Activated B cell treated with CpG ODN at 0.5 μM for 24 hours (primary cell): ENCODE measurements at regions not wholly inside any gene's neighbourhood (a gene's known extent, or its start where the extent isn't known, plus 50 kb on each side); places are given as distances from the start of the nearest gene placed in this dataset.

Experiments used
- ATAC-seq: fragments of 200-7000 bp; cut with Tn5 transposase; one replicate; pipeline ENCODE4 v1.10.0; 2021; ENCODE audit warnings: low read depth, mild to moderate bottlenecking, moderate library complexity
- CTCF ChIA-PET: fragments of 350-600 bp; sonication (Branson Sonifier 250); formaldehyde crosslinking; loops from one replicate; lab custom pipeline; 2021; ENCODE audit warnings: antibody characterized with exemption; lab: Charles Lee
- POLR2A ChIA-PET: fragments of 350-600 bp; sonication (Branson Sonifier 250); formaldehyde crosslinking; loops from one replicate; lab custom pipeline; 2021; ENCODE audit warnings: antibody characterized with exemption; lab: Charles Lee
- DNase-seq: peaks from one replicate; pipeline ENCODE4 v3.0.0; 2022
- H3K27ac Mint-ChIP-seq: one replicate; pipeline ENCODE4 v1.8.0; 2020; ENCODE audit warnings: mixed read lengths
- H3K27me3 Mint-ChIP-seq: one replicate; pipeline ENCODE4 v1.8.0; 2021; ENCODE audit warnings: mixed read lengths
- H3K36me3 Mint-ChIP-seq: one replicate; pipeline ENCODE4 v1.8.0; 2021; ENCODE audit warnings: low read depth, mixed read lengths
- H3K4me1 Mint-ChIP-seq: one replicate; pipeline ENCODE4 v1.8.0; 2021; ENCODE audit warnings: mixed read lengths
- H3K4me3 Mint-ChIP-seq: one replicate; pipeline ENCODE4 v1.8.0; 2020; ENCODE audit warnings: mild to moderate bottlenecking, mixed read lengths
- H3K9me3 Mint-ChIP-seq: one replicate; pipeline ENCODE4 v1.8.0; 2020; ENCODE audit warnings: mixed read lengths
- intact Hi-C: fragments of 100-400 bp; cut with micrococcal nuclease; formaldehyde crosslinking; loops from one replicate; pipeline ENCODE4 v1.15.1; 2024
- TF ChIP-seq, protein P1 (sequence below): fragments of 200-600 bp; IDR thresholded peaks from one replicate; pipeline ENCODE4 v1.8.0; 2022; ENCODE audit warnings: antibody characterized with exemption, mild to moderate bottlenecking

DNA sequence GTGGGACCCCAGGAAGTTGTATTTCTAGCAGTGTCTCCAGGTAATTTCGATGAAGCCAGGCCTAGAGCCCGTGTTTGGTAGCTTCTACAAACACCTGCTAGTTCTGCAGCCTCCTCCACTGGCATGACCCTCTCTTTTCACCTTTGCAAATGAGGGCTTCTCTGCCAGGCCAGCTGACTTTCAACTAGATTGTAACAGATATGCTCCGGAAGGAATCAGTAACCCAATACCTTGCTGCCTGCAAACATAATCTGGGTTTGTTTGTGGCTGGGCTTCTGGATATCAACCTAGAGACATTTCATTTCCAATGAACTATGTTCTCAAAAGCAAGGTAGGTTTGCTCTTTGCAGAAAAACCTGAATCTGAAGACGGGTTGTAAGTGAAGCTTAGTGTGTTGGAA is 354.8 kb downstream of the DMRT2 start:
- TF ChIP-seq, protein P1, sequence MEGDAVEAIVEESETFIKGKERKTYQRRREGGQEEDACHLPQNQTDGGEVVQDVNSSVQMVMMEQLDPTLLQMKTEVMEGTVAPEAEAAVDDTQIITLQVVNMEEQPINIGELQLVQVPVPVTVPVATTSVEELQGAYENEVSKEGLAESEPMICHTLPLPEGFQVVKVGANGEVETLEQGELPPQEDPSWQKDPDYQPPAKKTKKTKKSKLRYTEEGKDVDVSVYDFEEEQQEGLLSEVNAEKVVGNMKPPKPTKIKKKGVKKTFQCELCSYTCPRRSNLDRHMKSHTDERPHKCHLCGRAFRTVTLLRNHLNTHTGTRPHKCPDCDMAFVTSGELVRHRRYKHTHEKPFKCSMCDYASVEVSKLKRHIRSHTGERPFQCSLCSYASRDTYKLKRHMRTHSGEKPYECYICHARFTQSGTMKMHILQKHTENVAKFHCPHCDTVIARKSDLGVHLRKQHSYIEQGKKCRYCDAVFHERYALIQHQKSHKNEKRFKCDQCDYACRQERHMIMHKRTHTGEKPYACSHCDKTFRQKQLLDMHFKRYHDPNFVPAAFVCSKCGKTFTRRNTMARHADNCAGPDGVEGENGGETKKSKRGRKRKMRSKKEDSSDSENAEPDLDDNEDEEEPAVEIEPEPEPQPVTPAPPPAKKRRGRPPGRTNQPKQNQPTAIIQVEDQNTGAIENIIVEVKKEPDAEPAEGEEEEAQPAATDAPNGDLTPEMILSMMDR, result no peak
- no peak for ATAC-seq

DNA sequence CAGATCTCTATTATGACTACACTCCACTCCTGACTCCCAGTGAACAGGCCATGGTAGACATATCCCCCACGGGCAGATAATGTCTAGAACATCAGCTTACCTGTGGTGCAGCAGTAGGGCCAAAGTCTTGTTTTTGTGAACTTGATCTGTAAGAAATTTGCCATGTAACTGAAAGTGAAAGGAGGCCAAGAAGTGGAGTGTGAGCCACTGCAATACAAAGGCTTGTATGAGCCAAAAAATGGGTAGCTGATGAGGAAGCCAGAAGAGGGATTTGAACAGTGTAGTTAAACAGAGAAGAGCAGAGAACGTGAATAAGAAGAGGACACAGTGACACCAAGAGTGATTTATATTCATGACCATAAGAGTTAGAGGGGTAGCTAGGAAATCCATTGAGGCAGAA is 361.7 kb downstream of the DMRT2 start:
- H3K9me3 Mint-ChIP-seq, result no peaks in the 10 kb centered on the region
- TF ChIP-seq, protein P1, result no peak
- H3K27me3 Mint-ChIP-seq, result no peaks in the 10 kb centered on the region
- H3K4me3 Mint-ChIP-seq, result no peak overlapping the region
- intact Hi-C loops, result no loop called here
- no peaks in the 10 kb centered on the region for H3K36me3 Mint-ChIP-seq
- H3K27ac Mint-ChIP-seq, result no peak overlapping the region
- ChIA-PET CTCF (no interaction called here), POLR2A (no interaction called here)
- ATAC-seq (no peak), DNase-seq (no peak)
- no peaks in the 10 kb centered on the region for H3K4me1 Mint-ChIP-seq

More for the DNA sequence above, 354.8 kb downstream of the DMRT2 start:
- Mint-ChIP-seq H3K4me1 (no peaks in the 10 kb centered on the region), H3K27me3 (no peaks in the 10 kb centered on the region), H3K4me3 (no peak overlapping the region), H3K36me3 (no peaks in the 10 kb centered on the region), H3K9me3 (no peaks in the 10 kb centered on the region), H3K27ac (no peak overlapping the region)
- POLR2A ChIA-PET, result no interaction called here
- DNase-seq, result no peak
- CTCF ChIA-PET, result no interaction called here
- intact Hi-C loops, result no loop called here

- CTCF ChIA-PET, result no interaction called here
- no peaks in the 10 kb centered on the region for H3K36me3 Mint-ChIP-seq
- intact Hi-C loops, result no loop called here
- TF ChIP-seq, protein P1, result no peak
- no peaks in the 10 kb centered on the region for H3K9me3 Mint-ChIP-seq
- no peak overlapping the region for H3K27ac Mint-ChIP-seq
- POLR2A ChIA-PET, result no interaction called here
- H3K4me1 Mint-ChIP-seq, result no peaks in the 10 kb centered on the region
- H3K27me3 Mint-ChIP-seq, result no peaks in the 10 kb centered on the region
- ATAC-seq (no peak), DNase-seq (no peak)
- H3K4me3 Mint-ChIP-seq, result no peak overlapping the region
Measured at GRCh38 chr9:1414711-1415131, 364.6 kb downstream of the DMRT2 start.

GRCh38 chr9:1415146-1415545 is 365.0 kb downstream of the DMRT2 start:
- ChIA-PET CTCF (no interaction called here), POLR2A (no interaction called here)
- H3K9me3 Mint-ChIP-seq, result no peaks in the 10 kb centered on the region
- no peak overlapping the region for H3K27ac Mint-ChIP-seq
- intact Hi-C loops, result no loop called here
- no peak overlapping the region for H3K4me3 Mint-ChIP-seq
- no peak for ATAC-seq
- no peaks in the 10 kb centered on the region for H3K4me1 Mint-ChIP-seq
- TF ChIP-seq, protein P1, result no peak
- no peaks in the 10 kb centered on the region for H3K36me3 Mint-ChIP-seq
- H3K27me3 Mint-ChIP-seq, result no peaks in the 10 kb centered on the region
- DNase-seq, result no peak

DNA sequence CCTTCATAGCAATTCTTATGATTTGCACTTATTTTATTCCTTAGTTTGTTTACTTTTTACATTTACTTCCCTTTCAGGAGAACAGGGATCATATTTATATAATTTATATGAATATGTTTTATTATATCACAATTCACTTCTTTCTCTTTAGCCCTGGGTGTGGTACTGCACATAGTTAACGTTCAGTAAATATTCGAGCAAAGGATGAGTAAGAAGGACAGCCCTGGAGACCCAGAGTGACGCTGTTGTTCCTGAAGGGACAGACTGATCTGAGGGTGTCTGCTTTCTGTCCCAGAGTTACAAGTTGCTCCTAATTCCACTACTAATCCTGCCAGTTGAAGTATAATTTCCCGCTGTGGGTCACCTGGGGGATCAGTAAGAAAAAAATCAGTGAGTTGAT is 366.1 kb downstream of the DMRT2 start:
- DNase-seq (no peak), ATAC-seq (no peak)
- CTCF ChIA-PET, result no interaction called here
- H3K9me3 Mint-ChIP-seq, result no peaks in the 10 kb centered on the region
- no peak overlapping the region for H3K4me3 Mint-ChIP-seq
- H3K4me1 Mint-ChIP-seq, result no peaks in the 10 kb centered on the region
- no peak overlapping the region for H3K27ac Mint-ChIP-seq
- POLR2A ChIA-PET, result no interaction called here
- no peaks in the 10 kb centered on the region for H3K36me3 Mint-ChIP-seq
- intact Hi-C loops, result no loop called here
- no peaks in the 10 kb centered on the region for H3K27me3 Mint-ChIP-seq
- TF ChIP-seq, protein P1, result no peak
